ENCODE measurements at regions not wholly inside any gene's neighbourhood (a gene's known extent, or its start where the extent isn't known, plus 50 kb on each side); places are given as distances from the start of the nearest gene placed in this dataset.
"Not testable (repeated sequence)": the region's sequence is repeated elsewhere in the genome, so short reads cannot be mapped to it uniquely, and the experiment has no call there.

GRCh38 chr7:6989968-6990367 is 163.9 kb upstream of the CCZ1B start:
- not testable (repeated sequence) for TF ChIP-seq KLF1 (tag by site-specific recombination; IDR thresholded peaks at IDR 0.05); SETDB1 (IDR thresholded peaks at IDR 0.05; ENCODE audit: insufficient read length, low read length); KLF16 (tag by site-specific recombination; IDR thresholded peaks at IDR 0.05); GLI4 (tag by site-specific recombination; IDR thresholded peaks at IDR 0.05); ZNF274 (IDR thresholded peaks at IDR 0.05; ENCODE audit: low read length); ZNF274 (tag by site-specific recombination; IDR thresholded peaks at IDR 0.05; ENCODE audit: borderline replicate concordance); KLF17 (tag by site-specific recombination; IDR thresholded peaks at IDR 0.05); REST (tag by site-specific recombination; IDR thresholded peaks at IDR 0.05); TRIM28 (IDR thresholded peaks at IDR 0.05; ENCODE audit: borderline replicate concordance, low read length); ZNF221 (tag by site-specific recombination; IDR thresholded peaks at IDR 0.05; ENCODE audit: borderline replicate concordance)
- TF ChIP-seq, protein P1, sequence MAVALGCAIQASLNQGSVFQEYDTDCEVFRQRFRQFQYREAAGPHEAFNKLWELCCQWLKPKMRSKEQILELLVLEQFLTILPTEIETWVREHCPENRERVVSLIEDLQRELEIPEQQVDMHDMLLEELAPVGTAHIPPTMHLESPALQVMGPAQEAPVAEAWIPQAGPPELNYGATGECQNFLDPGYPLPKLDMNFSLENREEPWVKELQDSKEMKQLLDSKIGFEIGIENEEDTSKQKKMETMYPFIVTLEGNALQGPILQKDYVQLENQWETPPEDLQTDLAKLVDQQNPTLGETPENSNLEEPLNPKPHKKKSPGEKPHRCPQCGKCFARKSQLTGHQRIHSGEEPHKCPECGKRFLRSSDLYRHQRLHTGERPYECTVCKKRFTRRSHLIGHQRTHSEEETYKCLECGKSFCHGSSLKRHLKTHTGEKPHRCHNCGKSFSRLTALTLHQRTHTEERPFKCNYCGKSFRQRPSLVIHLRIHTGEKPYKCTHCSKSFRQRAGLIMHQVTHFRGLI (tag by site-specific recombination; IDR thresholded peaks at IDR 0.05), result not testable (repeated sequence)
- TF ChIP-seq, protein P2, sequence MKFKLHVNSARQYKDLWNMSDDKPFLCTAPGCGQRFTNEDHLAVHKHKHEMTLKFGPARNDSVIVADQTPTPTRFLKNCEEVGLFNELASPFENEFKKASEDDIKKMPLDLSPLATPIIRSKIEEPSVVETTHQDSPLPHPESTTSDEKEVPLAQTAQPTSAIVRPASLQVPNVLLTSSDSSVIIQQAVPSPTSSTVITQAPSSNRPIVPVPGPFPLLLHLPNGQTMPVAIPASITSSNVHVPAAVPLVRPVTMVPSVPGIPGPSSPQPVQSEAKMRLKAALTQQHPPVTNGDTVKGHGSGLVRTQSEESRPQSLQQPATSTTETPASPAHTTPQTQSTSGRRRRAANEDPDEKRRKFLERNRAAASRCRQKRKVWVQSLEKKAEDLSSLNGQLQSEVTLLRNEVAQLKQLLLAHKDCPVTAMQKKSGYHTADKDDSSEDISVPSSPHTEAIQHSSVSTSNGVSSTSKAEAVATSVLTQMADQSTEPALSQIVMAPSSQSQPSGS (tag by site-specific recombination; IDR thresholded peaks at IDR 0.05; ENCODE audit: low read depth), result not testable (repeated sequence)
- TF ChIP-seq, protein P3, sequence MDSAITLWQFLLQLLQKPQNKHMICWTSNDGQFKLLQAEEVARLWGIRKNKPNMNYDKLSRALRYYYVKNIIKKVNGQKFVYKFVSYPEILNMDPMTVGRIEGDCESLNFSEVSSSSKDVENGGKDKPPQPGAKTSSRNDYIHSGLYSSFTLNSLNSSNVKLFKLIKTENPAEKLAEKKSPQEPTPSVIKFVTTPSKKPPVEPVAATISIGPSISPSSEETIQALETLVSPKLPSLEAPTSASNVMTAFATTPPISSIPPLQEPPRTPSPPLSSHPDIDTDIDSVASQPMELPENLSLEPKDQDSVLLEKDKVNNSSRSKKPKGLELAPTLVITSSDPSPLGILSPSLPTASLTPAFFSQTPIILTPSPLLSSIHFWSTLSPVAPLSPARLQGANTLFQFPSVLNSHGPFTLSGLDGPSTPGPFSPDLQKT (IDR thresholded peaks at IDR 0.05; ENCODE audit: borderline replicate concordance, low read depth, low read length), result not testable (repeated sequence)
- TF ChIP-seq, protein P4, sequence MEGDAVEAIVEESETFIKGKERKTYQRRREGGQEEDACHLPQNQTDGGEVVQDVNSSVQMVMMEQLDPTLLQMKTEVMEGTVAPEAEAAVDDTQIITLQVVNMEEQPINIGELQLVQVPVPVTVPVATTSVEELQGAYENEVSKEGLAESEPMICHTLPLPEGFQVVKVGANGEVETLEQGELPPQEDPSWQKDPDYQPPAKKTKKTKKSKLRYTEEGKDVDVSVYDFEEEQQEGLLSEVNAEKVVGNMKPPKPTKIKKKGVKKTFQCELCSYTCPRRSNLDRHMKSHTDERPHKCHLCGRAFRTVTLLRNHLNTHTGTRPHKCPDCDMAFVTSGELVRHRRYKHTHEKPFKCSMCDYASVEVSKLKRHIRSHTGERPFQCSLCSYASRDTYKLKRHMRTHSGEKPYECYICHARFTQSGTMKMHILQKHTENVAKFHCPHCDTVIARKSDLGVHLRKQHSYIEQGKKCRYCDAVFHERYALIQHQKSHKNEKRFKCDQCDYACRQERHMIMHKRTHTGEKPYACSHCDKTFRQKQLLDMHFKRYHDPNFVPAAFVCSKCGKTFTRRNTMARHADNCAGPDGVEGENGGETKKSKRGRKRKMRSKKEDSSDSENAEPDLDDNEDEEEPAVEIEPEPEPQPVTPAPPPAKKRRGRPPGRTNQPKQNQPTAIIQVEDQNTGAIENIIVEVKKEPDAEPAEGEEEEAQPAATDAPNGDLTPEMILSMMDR (tag by site-specific recombination; IDR thresholded peaks at IDR 0.05), result not testable (repeated sequence)
